Fibroblast of lung (primary cell): ENCODE measurements at regions not wholly inside any gene's neighbourhood (a gene's known extent, or its start where the extent isn't known, plus 50 kb on each side); places are given as distances from the start of the nearest gene placed in this dataset.

Experiments
- CTCF ChIP-seq, 2 donors: IDR thresholded peaks in 1 of 2; conservative IDR thresholded peaks in 1 of 2; 1 replicate in 1 of 2; 2 replicates in 1 of 2; pipeline ENCODE4 v1.5.1; 2011 to 2012; ENCODE audit warnings: low read length in 2 of 2, control low read depth in 1 of 2, inconsistent platforms in 1 of 2, low read depth in 1 of 2, mild to moderate bottlenecking in 1 of 2
- EZH2 ChIP-seq: IDR thresholded peaks from 2 replicates; pipeline ENCODE4 v1.5.1; 2012; ENCODE audit warnings: low read length, control low read depth, mild to moderate bottlenecking; ENCODE audit errors: missing control alignments

- no peak for TF ChIP-seq CTCF (conservative IDR thresholded peaks at IDR 0.05 in 1 of 2, IDR thresholded peaks at IDR 0.05 in 1 of 2; ENCODE audit: low read depth in 1 of 2, low read length in 2 of 2)
- TF ChIP-seq EZH2 = no peak
Observed at GRCh38 chr1:21378705-21379494, 61.0 kb upstream of the NBPF3 start.
